Renal pelvis (tissue), 1 donor: ENCODE measurements at regions not wholly inside any gene's neighbourhood (a gene's known extent, or its start where the extent isn't known, plus 50 kb on each side); places are given as distances from the start of the nearest gene placed in this dataset.

Experiments used
- DNase-seq: peaks from one replicate; pipeline ENCODE4 v3.0.0-alpha.2; 2013

- DNase-seq = no peak
These were observed 600.8 kb upstream of the CXADR start for GRCh38 chr21:16912075-16912474.

- DNase-seq = no peak
These were observed 599.8 kb upstream of the CXADR start for GRCh38 chr21:16913010-16913409.

GRCh38 chr21:16928439-16928838 is 584.4 kb upstream of the CXADR start:
- no peak for DNase-seq

- no peak for DNase-seq
These were observed 580.5 kb upstream of the CXADR start for GRCh38 chr21:16932314-16932713.

- DNase-seq = no peak
These were observed 570.1 kb upstream of the CXADR start for GRCh38 chr21:16942703-16943102.

GRCh38 chr21:16943231-16943630 is 569.6 kb upstream of the CXADR start:
- no peak for DNase-seq

- no peak for DNase-seq
These were observed 567.3 kb upstream of the CXADR start for GRCh38 chr21:16945580-16945979.

- DNase-seq = no peak
These were observed 556.0 kb upstream of the CXADR start for GRCh38 chr21:16956824-16957223.

- DNase-seq = no peak
These were observed 547.4 kb upstream of the CXADR start for GRCh38 chr21:16965424-16965823.

- DNase-seq = no peak
These were observed 544.4 kb upstream of the CXADR start for GRCh38 chr21:16968436-16968835.

- no peak for DNase-seq
These were observed 543.2 kb upstream of the CXADR start for GRCh38 chr21:16969636-16970035.

- DNase-seq = no peak
These were observed 538.8 kb upstream of the CXADR start for GRCh38 chr21:16974060-16974459.

GRCh38 chr21:16976193-16976592 is 536.6 kb upstream of the CXADR start:
- peak; percentile 0 for DNase-seq

- no peak for DNase-seq
These were observed 534.4 kb upstream of the CXADR start for GRCh38 chr21:16978309-16978895.

GRCh38 chr21:16979574-16979973 is 533.3 kb upstream of the CXADR start:
- DNase-seq = no peak

- no peak for DNase-seq
These were observed 529.4 kb upstream of the CXADR start for GRCh38 chr21:16983420-16983819.

- no peak for DNase-seq
These were observed 520.4 kb upstream of the CXADR start for GRCh38 chr21:16992448-16992847.

- no peak for DNase-seq
These were observed 519.3 kb upstream of the CXADR start for GRCh38 chr21:16993416-16994038.

GRCh38 chr21:17002594-17003257 is 510.1 kb upstream of the CXADR start:
- no peak for DNase-seq

- no peak for DNase-seq
These were observed 509.6 kb upstream of the CXADR start for GRCh38 chr21:17003258-17003615.

GRCh38 chr21:17003763-17004373 is 509.0 kb upstream of the CXADR start:
- no peak for DNase-seq

- no peak for DNase-seq
These were observed 480.6 kb upstream of the CXADR start for GRCh38 chr21:17032141-17032655.

- no peak for DNase-seq
These were observed 468.1 kb upstream of the CXADR start for GRCh38 chr21:17044696-17045095.
